ENCODE measurements at regions not wholly inside any gene's neighbourhood (a gene's known extent, or its start where the extent isn't known, plus 50 kb on each side); places are given as distances from the start of the nearest gene placed in this dataset.

GRCh38 chr1:66450847-66451246 is 83.1 kb upstream of the SGIP1 start (continued):
- no peak for TF ChIP-seq INSM2 (tag by site-specific recombination; IDR thresholded peaks at IDR 0.05)
- no peak for TF ChIP-seq KLF16 (tag by site-specific recombination; IDR thresholded peaks at IDR 0.05)
- TF ChIP-seq, protein P1, sequence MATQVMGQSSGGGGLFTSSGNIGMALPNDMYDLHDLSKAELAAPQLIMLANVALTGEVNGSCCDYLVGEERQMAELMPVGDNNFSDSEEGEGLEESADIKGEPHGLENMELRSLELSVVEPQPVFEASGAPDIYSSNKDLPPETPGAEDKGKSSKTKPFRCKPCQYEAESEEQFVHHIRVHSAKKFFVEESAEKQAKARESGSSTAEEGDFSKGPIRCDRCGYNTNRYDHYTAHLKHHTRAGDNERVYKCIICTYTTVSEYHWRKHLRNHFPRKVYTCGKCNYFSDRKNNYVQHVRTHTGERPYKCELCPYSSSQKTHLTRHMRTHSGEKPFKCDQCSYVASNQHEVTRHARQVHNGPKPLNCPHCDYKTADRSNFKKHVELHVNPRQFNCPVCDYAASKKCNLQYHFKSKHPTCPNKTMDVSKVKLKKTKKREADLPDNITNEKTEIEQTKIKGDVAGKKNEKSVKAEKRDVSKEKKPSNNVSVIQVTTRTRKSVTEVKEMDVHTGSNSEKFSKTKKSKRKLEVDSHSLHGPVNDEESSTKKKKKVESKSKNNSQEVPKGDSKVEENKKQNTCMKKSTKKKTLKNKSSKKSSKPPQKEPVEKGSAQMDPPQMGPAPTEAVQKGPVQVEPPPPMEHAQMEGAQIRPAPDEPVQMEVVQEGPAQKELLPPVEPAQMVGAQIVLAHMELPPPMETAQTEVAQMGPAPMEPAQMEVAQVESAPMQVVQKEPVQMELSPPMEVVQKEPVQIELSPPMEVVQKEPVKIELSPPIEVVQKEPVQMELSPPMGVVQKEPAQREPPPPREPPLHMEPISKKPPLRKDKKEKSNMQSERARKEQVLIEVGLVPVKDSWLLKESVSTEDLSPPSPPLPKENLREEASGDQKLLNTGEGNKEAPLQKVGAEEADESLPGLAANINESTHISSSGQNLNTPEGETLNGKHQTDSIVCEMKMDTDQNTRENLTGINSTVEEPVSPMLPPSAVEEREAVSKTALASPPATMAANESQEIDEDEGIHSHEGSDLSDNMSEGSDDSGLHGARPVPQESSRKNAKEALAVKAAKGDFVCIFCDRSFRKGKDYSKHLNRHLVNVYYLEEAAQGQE (tag by site-specific recombination; IDR thresholded peaks at IDR 0.05), result no peak
- no peak for TF ChIP-seq ZFP41 (tag by site-specific recombination; IDR thresholded peaks at IDR 0.05; ENCODE audit: borderline replicate concordance)
- TF ChIP-seq HOXD13 (CRISPR knock-in tag; IDR thresholded peaks at IDR 0.05; ENCODE audit: borderline replicate concordance), result no peak
- TF ChIP-seq, protein P2, sequence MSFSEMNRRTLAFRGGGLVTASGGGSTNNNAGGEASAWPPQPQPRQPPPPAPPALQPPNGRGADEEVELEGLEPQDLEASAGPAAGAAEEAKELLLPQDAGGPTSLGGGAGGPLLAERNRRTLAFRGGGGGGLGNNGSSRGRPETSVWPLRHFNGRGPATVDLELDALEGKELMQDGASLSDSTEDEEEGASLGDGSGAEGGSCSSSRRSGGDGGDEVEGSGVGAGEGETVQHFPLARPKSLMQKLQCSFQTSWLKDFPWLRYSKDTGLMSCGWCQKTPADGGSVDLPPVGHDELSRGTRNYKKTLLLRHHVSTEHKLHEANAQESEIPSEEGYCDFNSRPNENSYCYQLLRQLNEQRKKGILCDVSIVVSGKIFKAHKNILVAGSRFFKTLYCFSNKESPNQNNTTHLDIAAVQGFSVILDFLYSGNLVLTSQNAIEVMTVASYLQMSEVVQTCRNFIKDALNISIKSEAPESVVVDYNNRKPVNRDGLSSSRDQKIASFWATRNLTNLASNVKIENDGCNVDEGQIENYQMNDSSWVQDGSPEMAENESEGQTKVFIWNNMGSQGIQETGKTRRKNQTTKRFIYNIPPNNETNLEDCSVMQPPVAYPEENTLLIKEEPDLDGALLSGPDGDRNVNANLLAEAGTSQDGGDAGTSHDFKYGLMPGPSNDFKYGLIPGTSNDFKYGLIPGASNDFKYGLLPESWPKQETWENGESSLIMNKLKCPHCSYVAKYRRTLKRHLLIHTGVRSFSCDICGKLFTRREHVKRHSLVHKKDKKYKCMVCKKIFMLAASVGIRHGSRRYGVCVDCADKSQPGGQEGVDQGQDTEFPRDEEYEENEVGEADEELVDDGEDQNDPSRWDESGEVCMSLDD (tag by site-specific recombination; IDR thresholded peaks at IDR 0.05), result no peak
- TF ChIP-seq TRIM28 (IDR thresholded peaks at IDR 0.05; ENCODE audit: borderline replicate concordance, low read length), result no peak
- no peak for TF ChIP-seq ZNF514 (tag by site-specific recombination; IDR thresholded peaks at IDR 0.05)
- no peak for TF ChIP-seq OSR2 (tag by site-specific recombination; IDR thresholded peaks at IDR 0.05)
- TF ChIP-seq, protein P3, sequence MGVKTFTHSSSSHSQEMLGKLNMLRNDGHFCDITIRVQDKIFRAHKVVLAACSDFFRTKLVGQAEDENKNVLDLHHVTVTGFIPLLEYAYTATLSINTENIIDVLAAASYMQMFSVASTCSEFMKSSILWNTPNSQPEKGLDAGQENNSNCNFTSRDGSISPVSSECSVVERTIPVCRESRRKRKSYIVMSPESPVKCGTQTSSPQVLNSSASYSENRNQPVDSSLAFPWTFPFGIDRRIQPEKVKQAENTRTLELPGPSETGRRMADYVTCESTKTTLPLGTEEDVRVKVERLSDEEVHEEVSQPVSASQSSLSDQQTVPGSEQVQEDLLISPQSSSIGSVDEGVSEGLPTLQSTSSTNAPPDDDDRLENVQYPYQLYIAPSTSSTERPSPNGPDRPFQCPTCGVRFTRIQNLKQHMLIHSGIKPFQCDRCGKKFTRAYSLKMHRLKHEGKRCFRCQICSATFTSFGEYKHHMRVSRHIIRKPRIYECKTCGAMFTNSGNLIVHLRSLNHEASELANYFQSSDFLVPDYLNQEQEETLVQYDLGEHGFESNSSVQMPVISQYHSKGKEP (tag by site-specific recombination; IDR thresholded peaks at IDR 0.05), result no peak
- TF ChIP-seq ZNF114 (tag by site-specific recombination; IDR thresholded peaks at IDR 0.05), result no peak
- TF ChIP-seq HOXC10 (CRISPR knock-in tag; IDR thresholded peaks at IDR 0.05), result no peak
- TF ChIP-seq SETDB1 (IDR thresholded peaks at IDR 0.05; ENCODE audit: insufficient read length, low read length), result no peak
- no peak for TF ChIP-seq RBAK (tag by site-specific recombination; IDR thresholded peaks at IDR 0.05)

DNA sequence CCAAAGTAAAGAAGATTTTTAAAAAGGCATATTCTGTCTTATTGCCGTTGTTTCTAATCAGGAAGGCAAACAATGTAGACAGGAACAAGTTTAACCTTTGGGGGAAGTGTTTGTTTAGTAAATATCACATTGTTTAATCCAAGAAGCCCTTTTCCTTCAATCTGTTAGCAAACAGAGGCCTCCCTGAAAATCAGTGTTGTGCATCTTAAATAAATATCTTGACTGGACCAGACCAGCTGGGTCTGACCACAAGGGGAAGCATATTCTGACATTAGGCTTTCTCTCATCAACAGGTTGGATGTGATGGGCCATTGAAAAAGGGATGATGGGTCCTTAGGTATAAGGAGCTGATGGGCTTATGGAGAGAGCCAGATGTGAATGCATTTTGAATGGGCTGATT is 81.8 kb upstream of the SGIP1 start:
- H3K4me1 ChIP-seq (ENCODE audit: control insufficient read depth, insufficient read depth, low read length), result no peaks in the 10 kb centered on the region
- no peaks in the 10 kb centered on the region for H3K36me3 ChIP-seq (ENCODE audit: control insufficient read depth in 2 of 2, insufficient read depth in 1 of 2, low read length in 2 of 2)
- H3K4me3 ChIP-seq (ENCODE audit: low read depth, low read length), result no peak overlapping the region
- ChIA-PET POLR2A (no interaction called here), CTCF (interaction anchor here (0.6 kb wide), 1 partner anchor 273 kb away, joined by 3 read pairs; no protein-coding TSS in a partner anchor)
- no peak overlapping the region for H3K27ac ChIP-seq (ENCODE audit: extremely low read depth, low read depth, low read length)
- no peaks in the 10 kb centered on the region for H3K9me3 ChIP-seq (ENCODE audit: control insufficient read depth, insufficient read depth, low read depth, low read length)
- TF ChIP-seq SCRT1 (tag by site-specific recombination; IDR thresholded peaks at IDR 0.05; ENCODE audit: borderline replicate concordance), result 0 out of 2 replicates have a peak, but pooled peaks have one; percentile 21
- no peak for TF ChIP-seq TRIM28 (IDR thresholded peaks at IDR 0.05; ENCODE audit: borderline replicate concordance, low read length)
- TF ChIP-seq, protein P4, sequence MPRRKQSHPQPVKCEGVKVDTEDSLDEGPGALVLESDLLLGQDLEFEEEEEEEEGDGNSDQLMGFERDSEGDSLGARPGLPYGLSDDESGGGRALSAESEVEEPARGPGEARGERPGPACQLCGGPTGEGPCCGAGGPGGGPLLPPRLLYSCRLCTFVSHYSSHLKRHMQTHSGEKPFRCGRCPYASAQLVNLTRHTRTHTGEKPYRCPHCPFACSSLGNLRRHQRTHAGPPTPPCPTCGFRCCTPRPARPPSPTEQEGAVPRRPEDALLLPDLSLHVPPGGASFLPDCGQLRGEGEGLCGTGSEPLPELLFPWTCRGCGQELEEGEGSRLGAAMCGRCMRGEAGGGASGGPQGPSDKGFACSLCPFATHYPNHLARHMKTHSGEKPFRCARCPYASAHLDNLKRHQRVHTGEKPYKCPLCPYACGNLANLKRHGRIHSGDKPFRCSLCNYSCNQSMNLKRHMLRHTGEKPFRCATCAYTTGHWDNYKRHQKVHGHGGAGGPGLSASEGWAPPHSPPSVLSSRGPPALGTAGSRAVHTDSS (tag by site-specific recombination; IDR thresholded peaks at IDR 0.05), result no peak
- TF ChIP-seq, protein P5, sequence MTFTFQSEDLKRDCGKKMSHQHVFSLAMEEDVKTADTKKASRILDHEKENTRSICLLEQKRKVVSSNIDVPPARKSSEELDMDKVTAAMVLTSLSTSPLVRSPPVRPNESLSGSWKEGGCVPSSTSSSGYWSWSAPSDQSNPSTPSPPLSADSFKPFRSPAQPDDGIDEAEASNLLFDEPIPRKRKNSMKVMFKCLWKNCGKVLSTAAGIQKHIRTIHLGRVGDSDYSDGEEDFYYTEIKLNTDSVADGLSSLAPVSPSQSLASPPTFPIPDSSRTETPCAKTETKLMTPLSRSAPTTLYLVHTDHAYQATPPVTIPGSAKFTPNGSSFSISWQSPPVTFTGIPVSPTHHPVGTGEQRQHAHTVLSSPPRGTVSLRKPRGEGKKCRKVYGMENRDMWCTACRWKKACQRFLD (tag by site-specific recombination; IDR thresholded peaks at IDR 0.05), result no peak
- no peak for TF ChIP-seq KLF7 (tag by site-specific recombination; IDR thresholded peaks at IDR 0.05; ENCODE audit: borderline replicate concordance)
- no peak for TF ChIP-seq ZNF610 (tag by site-specific recombination; IDR thresholded peaks at IDR 0.05; ENCODE audit: borderline replicate concordance)
- TF ChIP-seq ZNF530 (tag by site-specific recombination; IDR thresholded peaks at IDR 0.05; ENCODE audit: low read depth), result no peak
- TF ChIP-seq ZSCAN4 (tag by site-specific recombination; IDR thresholded peaks at IDR 0.05), result no peak
- TF ChIP-seq SCRT2 (tag by site-specific recombination; IDR thresholded peaks at IDR 0.05), result peak; percentile 58
- TF ChIP-seq ZNF830 (tag by site-specific recombination; IDR thresholded peaks at IDR 0.05; ENCODE audit: low read depth), result no peak
- TF ChIP-seq MZF1 (tag by site-specific recombination; IDR thresholded peaks at IDR 0.05; ENCODE audit: borderline replicate concordance), result no peak
